Stomach (tissue), 8 donors: ENCODE measurements at regions not wholly inside any gene's neighbourhood (a gene's known extent, or its start where the extent isn't known, plus 50 kb on each side); places are given as distances from the start of the nearest gene placed in this dataset.

ENCODE experiments used
- DNase-seq, 2 donors: peaks; one replicate each; pipeline versions ENCODE4 v3.0.0 to v3.0.0-alpha.2; 2013 to 2019
- H3K27ac ChIP-seq, 5 donors: fragments of 200-600 bp in 4 of 5; sonication (generic) in 4 of 5; one replicate each; pipeline ENCODE4 v1.5.1; 2013 to 2019; ENCODE audit warnings: mild to moderate bottlenecking in 1 of 5, moderate library complexity in 1 of 5
- H3K27me3 ChIP-seq, 3 donors: fragments of 200-600 bp; sonication (generic); one replicate each; pipeline ENCODE4 v1.5.1; 2017 to 2019; ENCODE audit warnings: mixed run types in 1 of 3
- H3K36me3 ChIP-seq, 4 donors: fragments of 200-600 bp; sonication (generic); 1 replicate in 3 of 4; 2 replicates in 1 of 4; pipeline ENCODE4 v1.5.1; 2016 to 2019
- H3K4me1 ChIP-seq, 4 donors: fragments of 200-600 bp; sonication (generic); one replicate each; pipeline ENCODE4 v1.5.1; 2016 to 2019
- H3K4me3 ChIP-seq, 4 donors: fragments of 200-600 bp; sonication (generic) in 3 of 4; one replicate each; pipeline ENCODE4 v1.5.1; 2016 to 2019; ENCODE audit warnings: mild to moderate bottlenecking in 1 of 4
- H3K9me3 ChIP-seq, 4 donors: fragments of 200-600 bp; sonication (generic); one replicate each; pipeline ENCODE4 v1.5.1; 2016 to 2019
- CTCF ChIP-seq, 7 experiments: fragments of 450-650 bp in 4 of 7; fragments of 200-600 bp in 3 of 7; sonication (generic) in 3 of 7; IDR thresholded peaks; one replicate each; pipeline ENCODE4 v1.5.1; 2016 to 2019; ENCODE audit warnings: antibody characterized with exemption in 7 of 7, control low read depth in 2 of 7, mild to moderate bottlenecking in 1 of 7
- EP300 ChIP-seq: sonication (generic); formaldehyde crosslinking; IDR thresholded peaks from one replicate; pipeline ENCODE4 v1.6.1; 2017; ENCODE audit warnings: antibody characterized with exemption
- POLR2A ChIP-seq, 4 donors: fragments of 450-650 bp; IDR thresholded peaks; one replicate each; pipeline ENCODE4 v1.6.1; 2016; ENCODE audit warnings: antibody characterized with exemption in 4 of 4, control low read depth in 2 of 4, mild to moderate bottlenecking in 1 of 4, moderate library complexity in 1 of 4
- POLR2AphosphoS5 ChIP-seq, 3 donors: sonication (generic); formaldehyde crosslinking; IDR thresholded peaks; one replicate each; pipeline ENCODE4 v1.6.1; 2016; ENCODE audit warnings: antibody characterized with exemption in 3 of 3
- WGBS, 5 donors: extraction: QIAGEN DNeasy Blood & Tissue Kit in 3 of 5; methylation state at CpG; one replicate each; pipeline versions ENCODE4 v1.1.5 to v1.1.7; 2013 to 2018; 5-methylcytosine and 5-hydroxymethylcytosine counted together
- intact Hi-C: fragments of 100-400 bp; cut with DNase I; formaldehyde crosslinking; loops from one replicate; pipeline ENCODE4 v1.15.1; 2023; ENCODE audit warnings: low total_unique reads
- donor health status: healthy with polysubstance abuse.
- donor health status: Bipolar disorder and iron deficiency.
- donor health status: healthy.

DNA sequence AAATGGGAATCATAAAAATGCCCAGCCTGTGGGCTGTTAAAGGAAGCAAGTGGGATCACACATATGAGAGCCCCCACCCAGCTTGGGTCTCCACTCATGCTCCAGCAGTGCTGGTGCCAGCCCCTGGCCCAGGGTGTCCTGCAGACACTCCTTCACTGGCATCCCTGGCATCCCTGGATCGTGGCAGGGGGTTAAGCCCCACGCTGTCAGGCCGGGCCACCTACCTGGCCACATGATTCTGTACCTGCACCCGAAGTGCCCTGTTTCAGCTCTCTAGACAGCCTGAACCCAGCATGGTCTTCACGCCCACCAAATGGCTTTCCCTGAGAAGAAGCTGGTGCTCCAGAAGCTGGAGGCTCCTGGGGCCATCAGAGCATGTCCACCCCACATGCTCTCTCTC is 137.4 kb downstream of the INHBB start:
- H3K4me1 ChIP-seq, result peaks cover 11 to 22% (median 17%) of the 10 kb centered on the region in 4 donors
- no peaks in the 10 kb centered on the region for H3K9me3 ChIP-seq
- no peak overlapping the region for H3K4me3 ChIP-seq
- 85 to 97% (median 88%) methylated on average over 5 of the region's 5 CpGs for WGBS, 5 donors
- H3K36me3 ChIP-seq, result no peaks in the 10 kb centered on the region
- peaks cover 0 to 8% (median 0%) of the 10 kb centered on the region in 3 donors for H3K27me3 ChIP-seq
- intact Hi-C loops, result no loop called here
- DNase-seq, result no peak
- H3K27ac ChIP-seq, result no peak overlapping the region
- no peak for TF ChIP-seq CTCF (IDR thresholded peaks at IDR 0.05)
- no peak for TF ChIP-seq POLR2A (IDR thresholded peaks at IDR 0.05)
- no peak for TF ChIP-seq POLR2AphosphoS5 (IDR thresholded peaks at IDR 0.05)
- TF ChIP-seq EP300, result no peak

DNA sequence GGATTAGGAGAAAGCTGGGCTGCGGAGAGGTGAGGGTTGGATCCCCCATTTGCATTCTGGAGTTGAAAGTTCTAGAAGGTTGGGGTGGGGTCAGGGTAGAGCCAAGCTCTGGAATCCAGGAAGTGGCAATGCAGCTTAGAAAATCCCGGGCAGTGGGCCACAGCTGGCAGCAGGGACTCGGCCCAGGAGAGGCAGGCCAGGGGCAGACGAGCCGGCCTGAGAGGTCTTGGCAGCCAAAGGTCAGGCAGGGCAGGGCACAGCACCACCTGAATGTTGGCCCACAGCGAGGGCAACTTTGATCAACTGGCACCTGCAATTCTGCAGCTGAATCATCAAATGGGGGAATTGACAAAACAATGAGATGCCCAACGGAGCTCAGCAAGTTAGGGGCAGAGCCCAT is 139.2 kb downstream of the INHBB start:
- Histone ChIP-seq H3K36me3 (no peaks in the 10 kb centered on the region), H3K4me1 (peaks cover 11 to 22% (median 17%) of the 10 kb centered on the region in 4 donors), H3K9me3 (no peaks in the 10 kb centered on the region), H3K4me3 (no peak overlapping the region), H3K27ac (no peak overlapping the region), H3K27me3 (peaks cover 0 to 14% (median 0%) of the 10 kb centered on the region in 3 donors)
- no peak for TF ChIP-seq POLR2AphosphoS5 (IDR thresholded peaks at IDR 0.05)
- WGBS, 5 donors, result 38 to 64% (median 51%) methylated on average over 6 to 7 of the region's 7 CpGs
- intact Hi-C loops, result no loop called here
- DNase-seq, result peak in 1 of 2 donors; percentile 40

DNA sequence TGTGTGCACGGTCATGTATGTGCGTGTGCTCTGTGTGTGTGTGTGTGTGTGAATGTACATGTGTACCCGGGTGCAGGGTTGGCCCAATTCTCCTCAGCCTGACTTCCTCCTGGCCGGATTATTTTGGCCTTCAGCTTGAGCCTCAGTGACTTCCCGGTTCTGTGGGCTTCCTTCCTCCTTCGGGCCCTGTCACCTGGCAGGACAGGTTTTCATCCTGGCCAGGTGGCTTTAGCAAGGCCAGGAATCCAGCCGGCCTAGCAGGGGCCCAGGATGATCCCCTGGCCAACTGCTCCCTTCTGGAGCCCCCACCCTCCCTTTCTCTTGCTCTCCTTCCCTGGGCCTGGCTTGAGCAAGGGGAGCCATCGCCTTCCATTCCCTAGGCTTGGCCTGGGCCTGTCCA is 140.5 kb downstream of the INHBB start:
- no peak for DNase-seq
- 50 to 64% (median 59%) methylated on average over 7 to 8 of the region's 8 CpGs for WGBS, 5 donors
- H3K27ac ChIP-seq, result no peak overlapping the region

GRCh38 chr2:120486946-120487345 is 141.0 kb downstream of the INHBB start:
- TF ChIP-seq POLR2AphosphoS5 (IDR thresholded peaks at IDR 0.05), result no peak
- TF ChIP-seq EP300, result no peak
- no peak for TF ChIP-seq CTCF (IDR thresholded peaks at IDR 0.05)
- TF ChIP-seq POLR2A (IDR thresholded peaks at IDR 0.05), result no peak
- peaks cover 9 to 15% (median 11%) of the 10 kb centered on the region in 4 donors for H3K4me1 ChIP-seq
- DNase-seq, result no peak
- peaks cover 0 to 20% (median 0%) of the 10 kb centered on the region in 3 donors for H3K27me3 ChIP-seq
- H3K4me3 ChIP-seq, result no peak overlapping the region
- H3K9me3 ChIP-seq, result no peaks in the 10 kb centered on the region
- intact Hi-C loops, result no loop called here
- no peaks in the 10 kb centered on the region for H3K36me3 ChIP-seq
- 76 to 91% (median 86%) methylated on average over 5 to 11 of the region's 11 CpGs for WGBS, 5 donors
- H3K27ac ChIP-seq, result no peak overlapping the region

More for the DNA sequence above, 140.5 kb downstream of the INHBB start:
- Histone ChIP-seq H3K27me3 (peaks cover 0 to 20% (median 0%) of the 10 kb centered on the region in 3 donors), H3K4me3 (no peak overlapping the region), H3K9me3 (no peaks in the 10 kb centered on the region), H3K36me3 (no peaks in the 10 kb centered on the region), H3K4me1 (peaks cover 11 to 19% (median 14%) of the 10 kb centered on the region in 4 donors)
- TF ChIP-seq CTCF (IDR thresholded peaks at IDR 0.05), result no peak
- no peak for TF ChIP-seq POLR2AphosphoS5 (IDR thresholded peaks at IDR 0.05)
- TF ChIP-seq POLR2A (IDR thresholded peaks at IDR 0.05), result no peak
- TF ChIP-seq EP300, result no peak
- intact Hi-C loops, result no loop called here

- 57 to 68% (median 59%) methylated on average over 6 of the region's 6 CpGs for WGBS, 5 donors
- intact Hi-C loops, result no loop called here
Measured at GRCh38 chr2:120488531-120488930, 142.6 kb downstream of the INHBB start.

More at GRCh38 chr2:120488531-120488930, 142.6 kb downstream of the INHBB start:
- Histone ChIP-seq H3K9me3 (no peaks in the 10 kb centered on the region), H3K4me1 (peaks cover 9 to 14% (median 11%) of the 10 kb centered on the region in 4 donors), H3K27ac (no peak overlapping the region), H3K36me3 (no peaks in the 10 kb centered on the region), H3K4me3 (no peak overlapping the region), H3K27me3 (peaks cover 0 to 20% (median 0%) of the 10 kb centered on the region in 3 donors)
- TF ChIP-seq POLR2A (IDR thresholded peaks at IDR 0.05), result no peak
- no peak for TF ChIP-seq CTCF (IDR thresholded peaks at IDR 0.05)
- TF ChIP-seq EP300, result no peak
- TF ChIP-seq POLR2AphosphoS5 (IDR thresholded peaks at IDR 0.05), result no peak
- DNase-seq, result no peak
